ENCODE measurements at regions not wholly inside any gene's neighbourhood (a gene's known extent, or its start where the extent isn't known, plus 50 kb on each side); places are given as distances from the start of the nearest gene placed in this dataset.

GRCh38 chr2:128838244-128838643 lies 519.6 kb upstream of the HS6ST1 start:
- H4K20me1 ChIP-seq (ENCODE audit: control insufficient read depth, extremely low read depth, insufficient read depth, low read length), result no peaks in the 10 kb centered on the region

GRCh38 chr2:128841803-128842202 lies 523.1 kb upstream of the HS6ST1 start:
- no peaks in the 10 kb centered on the region for H3K79me2 ChIP-seq (ENCODE audit: control insufficient read depth, insufficient read depth, low read length)
- no peaks in the 10 kb centered on the region for H4K20me1 ChIP-seq (ENCODE audit: control insufficient read depth, extremely low read depth, insufficient read depth, low read length)
- H3K9me3 ChIP-seq (ENCODE audit: control insufficient read depth, low read depth, low read length), result no peaks in the 10 kb centered on the region
- no peak overlapping the region for H2AFZ ChIP-seq (ENCODE audit: control insufficient read depth, low read length)
- no peak for DNase-seq (ENCODE audit: low read depth, low spot score)
- H3K36me3 ChIP-seq (ENCODE audit: control insufficient read depth in 2 of 2, extremely low read depth in 1 of 2, insufficient read depth in 2 of 2, low read length in 2 of 2), result no peaks in the 10 kb centered on the region
- H3K9ac ChIP-seq (ENCODE audit: control insufficient read depth, extremely low read depth, insufficient read depth, low read length), result no peak overlapping the region
- no peak overlapping the region for H3K4me3 ChIP-seq (ENCODE audit: control insufficient read depth in 2 of 3, extremely low read depth in 1 of 3, insufficient read depth in 2 of 3, low read depth in 1 of 3, low read length in 3 of 3)
- TF ChIP-seq CTCF (optimal IDR thresholded peaks at IDR 0.05 in 1 of 3, IDR thresholded peaks at IDR 0.05 in 1 of 3, conservative IDR thresholded peaks at IDR 0.05 in 1 of 3; ENCODE audit: extremely low read depth in 1 of 3, insufficient read depth in 2 of 3, low read length in 3 of 3) (no peak), EZH2 (IDR thresholded peaks at IDR 0.05; ENCODE audit: low read length) (no peak)
- FAIRE-seq, result no peak
- no peaks in the 10 kb centered on the region for H3K4me1 ChIP-seq (ENCODE audit: control insufficient read depth, extremely low read depth, insufficient read depth, low read length)
- H3K4me2 ChIP-seq (ENCODE audit: control insufficient read depth, extremely low read depth, insufficient read depth, low read depth, low read length), result no peak overlapping the region
- no peaks in the 10 kb centered on the region for H3K9me1 ChIP-seq (ENCODE audit: control insufficient read depth, extremely low read depth, insufficient read depth, low read length)
- H3K27ac ChIP-seq (ENCODE audit: control insufficient read depth, insufficient read depth, low read length), result no peak overlapping the region
- dilution Hi-C loops (cut with MboI; ENCODE audit: extremely low pct_ligation_motif_present, low sequenced_read_pairs), result no loop called here
- peaks cover 4% of the 10 kb centered on the region for H3K27me3 ChIP-seq (ENCODE audit: control insufficient read depth, extremely low read depth, insufficient read depth, low read length)

More at GRCh38 chr2:128838244-128838643, 519.6 kb upstream of the HS6ST1 start:
- H3K4me2 ChIP-seq (ENCODE audit: control insufficient read depth, extremely low read depth, insufficient read depth, low read depth, low read length), result no peak overlapping the region
- no peak overlapping the region for H3K4me3 ChIP-seq (ENCODE audit: control insufficient read depth in 2 of 3, extremely low read depth in 1 of 3, insufficient read depth in 2 of 3, low read depth in 1 of 3, low read length in 3 of 3)
- TF ChIP-seq EZH2 (IDR thresholded peaks at IDR 0.05; ENCODE audit: low read length), result no peak
- TF ChIP-seq CTCF (optimal IDR thresholded peaks at IDR 0.05 in 1 of 3, IDR thresholded peaks at IDR 0.05 in 1 of 3, conservative IDR thresholded peaks at IDR 0.05 in 1 of 3; ENCODE audit: extremely low read depth in 1 of 3, insufficient read depth in 2 of 3, low read length in 3 of 3), result no peak
- peaks cover 4% of the 10 kb centered on the region for H3K27me3 ChIP-seq (ENCODE audit: control insufficient read depth, extremely low read depth, insufficient read depth, low read length)
- no peaks in the 10 kb centered on the region for H3K79me2 ChIP-seq (ENCODE audit: control insufficient read depth, insufficient read depth, low read length)
- FAIRE-seq (no peak), DNase-seq (ENCODE audit: low read depth, low spot score) (no peak)
- H3K36me3 ChIP-seq (ENCODE audit: control insufficient read depth in 2 of 2, extremely low read depth in 1 of 2, insufficient read depth in 2 of 2, low read length in 2 of 2), result no peaks in the 10 kb centered on the region
- no peak overlapping the region for H3K27ac ChIP-seq (ENCODE audit: control insufficient read depth, insufficient read depth, low read length)
- H2AFZ ChIP-seq (ENCODE audit: control insufficient read depth, low read length), result no peak overlapping the region
- H3K9ac ChIP-seq (ENCODE audit: control insufficient read depth, extremely low read depth, insufficient read depth, low read length), result no peak overlapping the region
- no peaks in the 10 kb centered on the region for H3K9me1 ChIP-seq (ENCODE audit: control insufficient read depth, extremely low read depth, insufficient read depth, low read length)
- dilution Hi-C loops (cut with MboI; ENCODE audit: extremely low pct_ligation_motif_present, low sequenced_read_pairs), result no loop called here
- no peaks in the 10 kb centered on the region for H3K9me3 ChIP-seq (ENCODE audit: control insufficient read depth, low read depth, low read length)
- H3K4me1 ChIP-seq (ENCODE audit: control insufficient read depth, extremely low read depth, insufficient read depth, low read length), result no peaks in the 10 kb centered on the region
